GM23248 (cell line): ENCODE measurements at regions not wholly inside any gene's neighbourhood (a gene's known extent, or its start where the extent isn't known, plus 50 kb on each side); places are given as distances from the start of the nearest gene placed in this dataset.

Experiments used
- EZH2 ChIP-seq: fragments of 200-600 bp; sonication (generic); IDR thresholded peaks from 2 replicates; pipeline ENCODE4 v1.6.1; 2018; ENCODE audit warnings: antibody characterized with exemption, mild to moderate bottlenecking; ENCODE audit not compliant: insufficient read depth, poor library complexity, severe bottlenecking
- EZH2phosphoT487 ChIP-seq: fragments of 200-600 bp; sonication (generic); IDR thresholded peaks from 2 replicates; pipeline ENCODE4 v1.6.1; 2018; ENCODE audit warnings: antibody characterized with exemption, moderate library complexity, mild to moderate bottlenecking, low read depth; ENCODE audit not compliant: insufficient read depth

DNA sequence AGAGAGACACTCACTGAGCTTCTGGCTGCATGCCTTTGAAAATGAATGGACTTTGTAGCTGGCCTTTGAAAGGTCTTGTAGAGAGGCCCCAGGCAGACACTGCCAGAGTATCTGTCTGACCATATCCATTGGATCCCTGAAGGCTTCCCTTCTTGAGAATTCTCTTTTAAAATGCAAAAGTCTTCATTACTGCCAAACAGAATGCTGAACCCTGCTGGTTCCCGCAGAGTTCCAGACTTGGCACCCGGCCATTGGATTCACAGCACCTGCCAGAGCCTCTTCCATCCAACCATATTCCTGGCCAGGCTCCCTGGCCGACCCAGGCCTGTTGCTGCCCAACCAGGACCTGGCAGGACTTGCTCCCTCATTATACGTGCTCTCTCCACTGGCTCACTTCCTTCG, 182.5 kb downstream of the GXYLT1 start:
- no peak for TF ChIP-seq EZH2phosphoT487
- no peak for TF ChIP-seq EZH2
